ENCODE measurements at regions not wholly inside any gene's neighbourhood (a gene's known extent, or its start where the extent isn't known, plus 50 kb on each side); places are given as distances from the start of the nearest gene placed in this dataset.

DNA sequence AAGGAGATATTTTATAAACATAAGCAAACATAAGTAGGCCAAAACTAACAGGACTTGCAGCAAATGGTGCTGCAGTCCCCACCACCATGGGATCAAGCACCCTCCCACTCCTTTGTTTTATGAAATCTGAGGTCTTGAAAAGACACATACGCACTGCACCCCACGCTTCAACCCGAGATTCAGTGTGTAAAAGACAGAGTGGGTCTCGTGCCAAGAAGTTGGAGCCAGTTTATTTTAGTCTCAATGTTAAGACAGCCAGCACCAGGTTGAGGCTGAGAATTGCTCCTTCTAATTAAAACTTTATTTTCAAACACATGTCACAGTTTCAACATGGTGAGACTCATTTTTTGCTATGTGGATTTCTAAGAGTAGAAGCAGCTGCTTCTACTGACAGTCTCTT is 139.1 kb upstream of the TIAM1 start:
- ATAC-seq (no peak), FAIRE-seq (no peak), DNase-seq (ENCODE audit: extremely low read depth in 1 of 4, low spot score in 3 of 4) (no peak)
- Histone ChIP-seq H3K9me3 (replicated peaks; ENCODE audit: control insufficient read depth, insufficient read depth, low read depth, low read length) (peaks cover 2% of the 10 kb centered on the region; the same call in 1 of the 2 replicates), H3K9ac (ENCODE audit: insufficient read depth in 1 of 2, low read depth in 2 of 2, low read length in 2 of 2) (no peak overlapping the region), H3K4me3 (no peak overlapping the region), H4K20me1 (replicated peaks; ENCODE audit: control insufficient read depth, insufficient read depth, low read length) (no peaks in the 10 kb centered on the region), H3K27ac (ENCODE audit: extremely low read depth, low read depth, low read length) (no peak overlapping the region), H2AFZ (ENCODE audit: low read depth, low read length) (no peak overlapping the region), H3K9me1 (ENCODE audit: control insufficient read depth, insufficient read depth, low read length) (no peaks in the 10 kb centered on the region), H3K4me2 (ENCODE audit: insufficient read depth, low read length) (no peak overlapping the region), H3K4me1 (replicated peaks in 1 of 2; ENCODE audit: control insufficient read depth in 2 of 2, insufficient read depth in 2 of 2, low read length in 2 of 2) (no peaks in the 10 kb centered on the region), H3K27me3 (ENCODE audit: control insufficient read depth in 2 of 2, insufficient read depth in 2 of 2, low read length in 2 of 2) (peaks cover 0 to 9% of the 10 kb centered on the region in 2 experiments; a peak in 2 of 5 replicates), H3K79me2 (ENCODE audit: control insufficient read depth, insufficient read depth, low read length) (no peaks in the 10 kb centered on the region), H3K36me3 (ENCODE audit: control insufficient read depth, insufficient read depth, low read length) (no peaks in the 10 kb centered on the region)
- POLR2A ChIA-PET, result no interaction called here
- no TSS peak for BruUV-seq (replicated peaks)
- CTCF ChIA-PET (ENCODE audit: low intra/inter-chr PET ratio), result no interaction called here
- no peak for TF ChIP-seq GTF2F1 (IDR thresholded peaks at IDR 0.05; ENCODE audit: low read depth, low read length)
- TF ChIP-seq ZNF668 (CRISPR knock-in tag; IDR thresholded peaks at IDR 0.05), result no peak
- TF ChIP-seq RB1 (IDR thresholded peaks at IDR 0.05; ENCODE audit: low read depth), result no peak
- no peak for TF ChIP-seq FOXA1 (IDR thresholded peaks at IDR 0.05; ENCODE audit: borderline replicate concordance)
- no peak for TF ChIP-seq ZBTB1 (CRISPR knock-in tag; IDR thresholded peaks at IDR 0.05; ENCODE audit: borderline replicate concordance, low read depth)
- no peak for TF ChIP-seq ZNF134 (CRISPR knock-in tag; conservative IDR thresholded peaks at IDR 0.05)
- TF ChIP-seq SOX6 (IDR thresholded peaks at IDR 0.05), result no peak
- TF ChIP-seq ATF1 (CRISPR knock-in tag; IDR thresholded peaks at IDR 0.05), result no peak
- TF ChIP-seq ATF1 (tag; IDR thresholded peaks at IDR 0.05), result no peak
- no peak for TF ChIP-seq CTBP1 (IDR thresholded peaks at IDR 0.05; ENCODE audit: borderline replicate concordance)
- TF ChIP-seq SMARCA5 (IDR thresholded peaks at IDR 0.05), result no peak
- no peak for TF ChIP-seq ZBTB5 (IDR thresholded peaks at IDR 0.05)
- intact Hi-C loops (cut with micrococcal nuclease) (no loop called here), in situ Hi-C loops (cut with MboI) (no loop called here)
- 3% methylated on average over 4 of the region's 4 CpGs for WGBS (ENCODE audit: insufficient coverage, low coverage, missing lambda C conversion rate)
